WTC11 (cell line): ENCODE measurements at regions not wholly inside any gene's neighbourhood (a gene's known extent, or its start where the extent isn't known, plus 50 kb on each side); places are given as distances from the start of the nearest gene placed in this dataset.

ENCODE experiments used
- ATAC-seq: fragments of 200-7000 bp; cut with Tn5 transposase; 2 replicates; pipeline ENCODE4 v1.10.0; 2021; ENCODE audit warnings: mild to moderate bottlenecking, moderate library complexity
- CTCF ChIA-PET: fragments of 300-600 bp; sonication (Branson Sonifier 250); formaldehyde crosslinking; loops from one replicate; lab custom pipeline; 2021; ENCODE audit warnings: antibody characterized with exemption; lab: Charles Lee
- POLR2A ChIA-PET: fragments of 350-600 bp; sonication (Branson Sonifier 250); formaldehyde crosslinking; loops from one replicate; lab custom pipeline; 2021; ENCODE audit warnings: antibody characterized with exemption; lab: Charles Lee
- DNase-seq: peaks from one replicate; pipeline ENCODE4 v3.0.0; 2021; ENCODE audit warnings: low spot score
- H3K27ac Mint-ChIP-seq: 2 replicates; pipeline ENCODE4 v1.8.0; 2021; ENCODE audit warnings: mixed read lengths
- H3K27me3 Mint-ChIP-seq: 2 replicates; pipeline ENCODE4 v1.8.0; 2021; ENCODE audit warnings: low read depth, mild to moderate bottlenecking, moderate library complexity, mixed read lengths
- H3K36me3 Mint-ChIP-seq: 2 replicates; pipeline ENCODE4 v1.8.0; 2021; ENCODE audit warnings: mixed read lengths
- H3K4me1 Mint-ChIP-seq: 2 replicates; pipeline ENCODE4 v1.8.0; 2022; ENCODE audit warnings: mixed read lengths
- H3K4me3 Mint-ChIP-seq: 2 replicates; pipeline ENCODE4 v1.8.0; 2021; ENCODE audit warnings: mild to moderate bottlenecking, moderate library complexity, mixed read lengths
- H3K9me3 Mint-ChIP-seq: 2 replicates; pipeline ENCODE4 v1.8.0; 2021; ENCODE audit warnings: mixed read lengths
- CBFB ChIP-seq: sonication (generic); formaldehyde crosslinking; IDR thresholded peaks from 2 replicates; pipeline ENCODE4 v1.8.1; 2022; ENCODE audit warnings: mild to moderate bottlenecking, low read depth, missing genetic modification reagents
- CREB1 ChIP-seq: sonication (generic); formaldehyde crosslinking; IDR thresholded peaks from 2 replicates; pipeline ENCODE4 v1.8.0; 2023; ENCODE audit warnings: mild to moderate bottlenecking, missing genetic modification reagents
- E2F1 ChIP-seq: sonication (generic); formaldehyde crosslinking; IDR thresholded peaks from 2 replicates; pipeline ENCODE4 v1.8.0; 2022; ENCODE audit warnings: mild to moderate bottlenecking, missing genetic modification reagents
- ERG ChIP-seq: fragments of 250-450 bp; sonication (Bioruptor Pico); IDR thresholded peaks from 2 replicates; pipeline ENCODE4 v1.8.0; 2021; ENCODE audit warnings: mild to moderate bottlenecking
- ESRRA ChIP-seq: sonication (generic); formaldehyde crosslinking; IDR thresholded peaks from 2 replicates; pipeline ENCODE4 v1.8.1; 2022; ENCODE audit warnings: mild to moderate bottlenecking, missing genetic modification reagents, borderline replicate concordance
- ETV6 ChIP-seq: sonication (generic); formaldehyde crosslinking; IDR thresholded peaks from 2 replicates; pipeline ENCODE4 v1.8.1; 2022; ENCODE audit warnings: mild to moderate bottlenecking, missing genetic modification reagents
- FOXP1 ChIP-seq: sonication (generic); formaldehyde crosslinking; IDR thresholded peaks from 2 replicates; pipeline ENCODE4 v1.8.0; 2022; ENCODE audit warnings: missing genetic modification reagents, mild to moderate bottlenecking, moderate library complexity, borderline replicate concordance
- NFE2L1 ChIP-seq: sonication (generic); formaldehyde crosslinking; IDR thresholded peaks from 2 replicates; pipeline ENCODE4 v1.8.1; 2023; ENCODE audit warnings: missing genetic modification reagents
- NR1H2 ChIP-seq: sonication (generic); formaldehyde crosslinking; IDR thresholded peaks from 2 replicates; pipeline ENCODE4 v1.9.0; 2021; ENCODE audit warnings: mild to moderate bottlenecking, moderate library complexity, missing genetic modification reagents
- STAT6 ChIP-seq: sonication (generic); formaldehyde crosslinking; conservative IDR thresholded peaks from 2 replicates; pipeline ENCODE4 v1.8.1; 2023; ENCODE audit warnings: mild to moderate bottlenecking, low read depth, missing genetic modification reagents, moderate library complexity
- TCF7 ChIP-seq: sonication (generic); formaldehyde crosslinking; IDR thresholded peaks from 2 replicates; pipeline ENCODE4 v1.8.0; 2022; ENCODE audit warnings: mild to moderate bottlenecking, low read depth, missing genetic modification reagents, moderate library complexity
- ZNF232 ChIP-seq: sonication (generic); formaldehyde crosslinking; IDR thresholded peaks from 2 replicates; pipeline ENCODE4 v1.8.0; 2022; ENCODE audit warnings: mild to moderate bottlenecking, missing genetic modification reagents
- ZNF263 ChIP-seq: sonication (generic); formaldehyde crosslinking; IDR thresholded peaks from 2 replicates; pipeline ENCODE4 v1.8.1; 2022; ENCODE audit warnings: low read depth, mild to moderate bottlenecking, moderate library complexity, missing genetic modification reagents
- TF ChIP-seq, protein P1 (sequence below): sonication (generic); formaldehyde crosslinking; IDR thresholded peaks from 2 replicates; pipeline ENCODE4 v1.8.0; 2023; ENCODE audit warnings: missing genetic modification reagents
- TF ChIP-seq, protein P2 (sequence below): sonication (generic); formaldehyde crosslinking; IDR thresholded peaks from 2 replicates; pipeline ENCODE4 v1.8.0; 2023; ENCODE audit warnings: missing genetic modification reagents, mild to moderate bottlenecking, borderline replicate concordance
- TF ChIP-seq, protein P3 (sequence below): fragments of 250-450 bp; sonication (Bioruptor Pico); IDR thresholded peaks from 2 replicates; pipeline ENCODE4 v2.1.2; 2022; ENCODE audit warnings: mild to moderate bottlenecking, moderate library complexity

DNA sequence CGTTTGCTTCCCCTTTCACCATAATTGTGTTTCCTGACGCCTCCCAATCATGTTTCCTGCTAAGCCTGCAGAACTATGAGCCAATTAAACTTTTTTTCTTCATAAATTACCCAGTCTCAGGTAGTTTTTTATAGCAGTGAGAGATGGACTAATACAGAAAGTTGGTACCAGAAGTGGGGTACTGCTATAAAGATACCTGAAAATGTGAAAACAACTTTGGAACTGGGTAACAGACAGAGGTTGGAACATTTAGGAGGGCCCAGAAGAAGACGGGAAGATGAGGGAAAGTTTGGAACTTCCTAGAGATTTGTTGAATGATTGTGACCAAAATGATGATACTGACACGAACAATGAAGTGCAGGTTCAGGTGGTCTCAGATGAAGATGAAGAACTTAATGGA is 1058.6 kb upstream of the CITED2 start:
- peaks cover 51% of the 10 kb centered on the region for H3K36me3 Mint-ChIP-seq
- DNase-seq (no peak), ATAC-seq (no peak)
- peaks cover 22% of the 10 kb centered on the region for H3K4me1 Mint-ChIP-seq
- ChIA-PET CTCF (no interaction called here), POLR2A (no interaction called here)
- peaks cover 52% of the 10 kb centered on the region for H3K9me3 Mint-ChIP-seq
- H3K4me3 Mint-ChIP-seq = no peak overlapping the region
- TF ChIP-seq CREB1 (CRISPR knock-in tag) (no peak), CBFB (CRISPR knock-in tag) (no peak), TCF7 (CRISPR knock-in tag) (no peak), STAT6 (no peak), ZNF263 (CRISPR knock-in tag) (no peak), ERG (CRISPR knock-in tag) (no peak), ESRRA (no peak), NFE2L1 (CRISPR knock-in tag) (no peak), NR1H2 (no peak), ZNF232 (CRISPR knock-in tag) (no peak), E2F1 (no peak), ETV6 (CRISPR knock-in tag) (no peak), FOXP1 (no peak)
- TF ChIP-seq, protein P1, sequence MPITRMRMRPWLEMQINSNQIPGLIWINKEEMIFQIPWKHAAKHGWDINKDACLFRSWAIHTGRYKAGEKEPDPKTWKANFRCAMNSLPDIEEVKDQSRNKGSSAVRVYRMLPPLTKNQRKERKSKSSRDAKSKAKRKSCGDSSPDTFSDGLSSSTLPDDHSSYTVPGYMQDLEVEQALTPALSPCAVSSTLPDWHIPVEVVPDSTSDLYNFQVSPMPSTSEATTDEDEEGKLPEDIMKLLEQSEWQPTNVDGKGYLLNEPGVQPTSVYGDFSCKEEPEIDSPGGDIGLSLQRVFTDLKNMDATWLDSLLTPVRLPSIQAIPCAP = no peak
- TF ChIP-seq, protein P2, sequence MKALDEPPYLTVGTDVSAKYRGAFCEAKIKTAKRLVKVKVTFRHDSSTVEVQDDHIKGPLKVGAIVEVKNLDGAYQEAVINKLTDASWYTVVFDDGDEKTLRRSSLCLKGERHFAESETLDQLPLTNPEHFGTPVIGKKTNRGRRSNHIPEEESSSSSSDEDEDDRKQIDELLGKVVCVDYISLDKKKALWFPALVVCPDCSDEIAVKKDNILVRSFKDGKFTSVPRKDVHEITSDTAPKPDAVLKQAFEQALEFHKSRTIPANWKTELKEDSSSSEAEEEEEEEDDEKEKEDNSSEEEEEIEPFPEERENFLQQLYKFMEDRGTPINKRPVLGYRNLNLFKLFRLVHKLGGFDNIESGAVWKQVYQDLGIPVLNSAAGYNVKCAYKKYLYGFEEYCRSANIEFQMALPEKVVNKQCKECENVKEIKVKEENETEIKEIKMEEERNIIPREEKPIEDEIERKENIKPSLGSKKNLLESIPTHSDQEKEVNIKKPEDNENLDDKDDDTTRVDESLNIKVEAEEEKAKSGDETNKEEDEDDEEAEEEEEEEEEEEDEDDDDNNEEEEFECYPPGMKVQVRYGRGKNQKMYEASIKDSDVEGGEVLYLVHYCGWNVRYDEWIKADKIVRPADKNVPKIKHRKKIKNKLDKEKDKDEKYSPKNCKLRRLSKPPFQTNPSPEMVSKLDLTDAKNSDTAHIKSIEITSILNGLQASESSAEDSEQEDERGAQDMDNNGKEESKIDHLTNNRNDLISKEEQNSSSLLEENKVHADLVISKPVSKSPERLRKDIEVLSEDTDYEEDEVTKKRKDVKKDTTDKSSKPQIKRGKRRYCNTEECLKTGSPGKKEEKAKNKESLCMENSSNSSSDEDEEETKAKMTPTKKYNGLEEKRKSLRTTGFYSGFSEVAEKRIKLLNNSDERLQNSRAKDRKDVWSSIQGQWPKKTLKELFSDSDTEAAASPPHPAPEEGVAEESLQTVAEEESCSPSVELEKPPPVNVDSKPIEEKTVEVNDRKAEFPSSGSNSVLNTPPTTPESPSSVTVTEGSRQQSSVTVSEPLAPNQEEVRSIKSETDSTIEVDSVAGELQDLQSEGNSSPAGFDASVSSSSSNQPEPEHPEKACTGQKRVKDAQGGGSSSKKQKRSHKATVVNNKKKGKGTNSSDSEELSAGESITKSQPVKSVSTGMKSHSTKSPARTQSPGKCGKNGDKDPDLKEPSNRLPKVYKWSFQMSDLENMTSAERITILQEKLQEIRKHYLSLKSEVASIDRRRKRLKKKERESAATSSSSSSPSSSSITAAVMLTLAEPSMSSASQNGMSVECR = no peak
- TF ChIP-seq, protein P3, sequence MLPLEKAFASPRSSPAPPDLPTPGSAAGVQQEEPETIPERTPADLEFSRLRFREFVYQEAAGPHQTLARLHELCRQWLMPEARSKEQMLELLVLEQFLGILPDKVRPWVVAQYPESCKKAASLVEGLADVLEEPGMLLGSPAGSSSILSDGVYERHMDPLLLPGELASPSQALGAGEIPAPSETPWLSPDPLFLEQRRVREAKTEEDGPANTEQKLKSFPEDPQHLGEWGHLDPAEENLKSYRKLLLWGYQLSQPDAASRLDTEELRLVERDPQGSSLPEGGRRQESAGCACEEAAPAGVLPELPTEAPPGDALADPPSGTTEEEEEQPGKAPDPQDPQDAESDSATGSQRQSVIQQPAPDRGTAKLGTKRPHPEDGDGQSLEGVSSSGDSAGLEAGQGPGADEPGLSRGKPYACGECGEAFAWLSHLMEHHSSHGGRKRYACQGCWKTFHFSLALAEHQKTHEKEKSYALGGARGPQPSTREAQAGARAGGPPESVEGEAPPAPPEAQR (CRISPR knock-in tag) = no peak
- H3K27me3 Mint-ChIP-seq = peaks cover 6% of the 10 kb centered on the region; the same call in 1 of the 2 replicates
- H3K27ac Mint-ChIP-seq = no peak overlapping the region
